GM10266 (cell line): ENCODE measurements at regions not wholly inside any gene's neighbourhood (a gene's known extent, or its start where the extent isn't known, plus 50 kb on each side); places are given as distances from the start of the nearest gene placed in this dataset.
A peak's percentile ranks its signal among the peaks of the same experiment; 100 is the strongest.
"Not testable (repeated sequence)": the region's sequence is repeated elsewhere in the genome, so short reads cannot be mapped to it uniquely, and the experiment has no call there.

Experiments used
- DNase-seq: peaks from one replicate; pipeline ENCODE4 v3.0.0; 2012; ENCODE audit errors: extremely low spot score
- TF ChIP-seq, protein P1 (sequence below): IDR thresholded peaks from 2 replicates; pipeline ENCODE4 v1.5.1; 2012; ENCODE audit warnings: mild to moderate bottlenecking, low read depth; ENCODE audit not compliant: control insufficient read depth, insufficient read depth; ENCODE audit errors: missing control alignments

DNA sequence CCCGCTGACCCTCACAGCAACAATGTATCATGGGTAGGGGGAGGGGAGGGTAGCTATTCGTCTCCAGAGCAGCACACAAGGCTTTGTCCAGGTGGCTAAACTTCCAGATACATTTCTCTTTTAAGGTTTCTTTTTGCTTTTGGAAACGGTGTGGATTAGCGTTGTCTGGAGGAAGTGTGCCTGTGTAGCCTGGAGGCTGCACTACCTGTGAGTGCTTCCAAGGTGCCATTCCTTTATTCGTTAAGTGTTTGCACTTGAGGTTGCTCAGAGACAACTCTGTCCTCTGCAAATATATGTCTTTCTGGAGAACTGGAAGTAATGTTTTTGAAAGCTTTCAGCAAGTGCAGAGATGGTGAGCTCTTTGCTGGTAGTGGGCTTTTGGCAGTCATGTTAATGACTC, 53.1 kb downstream of the HSFY1 start:
- not testable (repeated sequence) for DNase-seq

DNA sequence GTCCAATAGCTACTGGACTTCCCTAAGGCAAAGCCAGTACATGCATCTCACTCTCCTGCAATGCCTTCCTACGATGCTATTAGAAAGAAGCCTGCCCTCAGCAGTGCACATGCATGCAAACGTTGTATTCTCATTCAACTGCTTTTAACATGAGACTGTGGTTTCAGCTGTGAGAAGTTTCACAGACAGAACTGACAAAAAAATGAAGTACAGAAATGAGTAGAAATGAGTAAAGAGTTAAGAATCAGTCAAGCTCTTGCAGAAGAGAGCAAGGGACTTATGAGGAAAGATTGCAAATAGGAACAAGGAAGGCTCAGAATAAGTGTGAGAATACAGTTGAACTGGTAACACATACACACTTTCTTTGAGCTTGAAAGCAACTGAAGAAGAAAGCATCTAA, 54.8 kb downstream of the HSFY1 start:
- not testable (repeated sequence) for DNase-seq

DNA sequence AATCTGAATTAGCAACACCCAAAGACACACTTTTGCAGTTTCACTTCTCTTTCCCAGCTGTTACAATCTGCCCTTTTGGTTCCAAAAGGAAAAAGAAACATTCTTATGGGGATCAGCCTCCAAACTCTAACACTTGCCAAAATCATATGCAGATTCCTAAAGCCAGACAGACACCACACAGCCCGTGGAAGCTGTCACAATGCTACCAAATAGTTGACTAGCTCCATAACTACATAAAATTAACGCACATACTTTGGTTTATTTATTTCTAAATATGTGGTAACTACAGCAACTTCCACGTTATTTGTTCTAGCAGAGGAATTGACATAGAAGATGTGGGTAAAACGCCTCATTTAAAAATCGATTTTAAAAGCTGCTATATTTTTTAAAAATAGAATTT, 59.7 kb downstream of the HSFY1 start:
- not testable (repeated sequence) for DNase-seq

DNA sequence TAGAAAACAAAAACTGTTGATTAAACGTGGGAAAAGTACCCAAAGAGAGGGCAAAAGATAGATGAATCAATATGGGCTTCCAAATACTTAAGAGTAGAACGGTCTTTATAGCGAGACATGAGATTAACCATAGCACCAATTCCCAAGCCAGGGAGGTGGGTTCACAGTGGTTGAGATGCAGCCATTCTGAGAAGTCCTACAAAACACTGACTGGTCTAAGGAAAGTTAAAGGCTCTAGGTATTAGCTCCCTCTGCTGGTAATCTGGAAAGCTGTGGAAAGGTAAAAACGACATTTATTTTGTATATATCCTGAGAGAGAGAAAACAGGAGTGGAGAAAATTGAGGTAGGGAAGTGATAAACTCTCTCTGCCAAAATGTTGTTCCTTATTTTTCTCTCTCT, 61.7 kb downstream of the HSFY1 start:
- DNase-seq, result not testable (repeated sequence)

DNA sequence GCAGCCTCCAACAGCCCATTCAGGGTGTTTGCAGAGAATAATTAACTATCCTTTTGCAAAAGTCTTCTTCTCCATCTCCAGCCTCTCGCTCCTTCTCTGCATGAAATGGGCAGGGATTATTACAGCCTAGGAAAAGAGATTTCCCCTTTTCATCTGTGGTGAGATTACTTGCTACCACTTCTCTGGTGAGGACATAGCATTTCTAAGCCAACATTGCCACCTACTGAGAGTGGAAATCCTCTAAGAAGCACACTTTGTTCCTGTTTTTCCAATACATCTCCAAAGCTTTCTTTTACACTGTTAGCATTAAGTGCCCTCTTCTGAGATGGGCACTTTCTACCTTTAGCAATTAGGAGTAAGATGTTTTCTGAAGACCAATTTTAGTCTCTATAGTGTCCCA, 69.3 kb downstream of the HSFY1 start:
- not testable (repeated sequence) for DNase-seq

DNA sequence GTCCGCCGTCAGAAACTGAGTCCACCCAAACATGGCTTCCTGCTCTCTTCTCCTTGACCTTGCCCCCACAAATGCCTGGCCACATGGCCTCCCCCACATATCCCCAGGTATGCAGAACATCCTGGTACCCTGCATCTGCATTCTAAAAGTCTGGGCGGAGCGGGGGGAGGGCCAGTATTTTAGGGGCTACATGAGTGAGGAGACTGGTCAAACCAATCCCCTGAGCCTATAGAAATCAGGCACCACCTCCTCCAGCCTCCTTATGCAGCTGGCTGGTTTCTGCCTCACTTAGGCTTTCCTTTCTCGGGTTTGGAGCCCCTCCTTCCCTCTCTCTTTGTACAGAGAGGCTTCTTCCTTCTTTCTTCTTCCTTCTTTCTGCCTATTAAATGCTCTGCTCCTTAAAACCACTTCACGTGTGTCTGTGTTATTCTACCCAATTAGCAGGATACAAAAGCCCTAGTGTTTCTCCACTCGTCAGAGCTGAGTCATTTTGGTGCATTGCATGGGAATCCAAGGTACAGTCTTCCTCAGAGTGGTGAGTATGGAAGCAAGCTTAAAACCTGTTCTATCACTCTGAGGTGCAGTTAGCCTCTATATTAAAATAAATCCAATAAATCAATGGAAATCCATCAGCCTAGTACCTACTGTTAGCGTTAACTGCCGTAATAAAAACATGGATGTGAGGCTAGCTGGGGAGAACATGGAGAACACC, 83.4 kb downstream of the HSFY1 start:
- DNase-seq, result not testable (repeated sequence)

DNA sequence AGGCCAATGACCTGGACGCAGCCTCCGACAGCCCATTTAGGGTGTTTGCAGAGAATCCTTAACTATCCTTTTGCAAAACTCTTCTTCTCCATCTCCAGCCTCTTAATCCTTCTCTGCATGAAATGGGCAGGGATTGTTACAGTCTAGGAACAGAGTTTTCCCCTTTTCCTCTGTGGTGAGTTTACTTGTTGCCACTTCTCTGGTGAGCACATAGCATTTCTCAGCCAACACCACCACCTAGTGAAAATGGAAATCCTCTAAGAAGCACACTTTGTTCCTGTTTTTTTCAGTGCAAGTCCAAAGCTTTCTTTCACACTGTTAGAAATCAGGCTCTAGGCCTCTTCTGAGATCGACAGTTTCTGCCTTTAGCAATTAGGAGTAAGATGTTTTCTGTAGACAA, 84.1 kb downstream of the HSFY1 start:
- DNase-seq, result not testable (repeated sequence)

DNA sequence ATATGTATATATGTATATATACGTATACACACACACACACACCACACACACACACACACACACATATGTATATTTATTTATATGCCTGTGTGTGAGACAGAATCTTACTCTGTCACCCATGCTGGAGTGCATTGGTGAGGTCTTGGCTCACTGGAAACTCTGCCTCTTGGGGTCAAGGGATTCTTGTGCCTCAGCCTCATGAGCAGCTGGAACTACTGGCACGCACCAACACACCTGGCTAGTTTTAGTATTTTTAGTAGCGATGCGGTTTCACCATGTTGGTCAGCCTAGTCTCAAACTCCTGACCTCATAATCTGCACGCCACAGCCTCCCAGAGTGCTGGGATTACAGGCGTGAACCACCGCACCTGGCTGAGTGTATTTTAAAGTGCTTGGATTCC, 85.1 kb downstream of the HSFY1 start:
- DNase-seq, result not testable (repeated sequence)

DNA sequence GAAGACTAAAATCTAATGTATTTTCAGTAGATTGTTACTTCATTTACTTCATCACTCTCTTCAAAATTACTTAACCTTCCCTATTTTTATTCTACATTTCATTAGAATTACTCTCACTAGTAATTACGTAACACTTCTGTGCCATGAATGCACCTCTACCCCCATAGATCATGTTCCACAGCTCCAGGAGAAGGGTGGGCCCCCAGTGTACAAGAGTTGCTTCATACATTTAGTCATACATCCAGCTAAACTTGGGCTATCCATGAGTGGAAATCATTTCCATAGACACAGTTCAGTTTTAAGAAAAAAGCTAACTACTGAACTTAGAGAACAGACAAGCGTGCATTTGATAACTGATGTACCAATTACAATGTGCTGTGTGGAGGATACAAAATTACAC, 104.2 kb downstream of the HSFY1 start:
- TF ChIP-seq, protein P1, sequence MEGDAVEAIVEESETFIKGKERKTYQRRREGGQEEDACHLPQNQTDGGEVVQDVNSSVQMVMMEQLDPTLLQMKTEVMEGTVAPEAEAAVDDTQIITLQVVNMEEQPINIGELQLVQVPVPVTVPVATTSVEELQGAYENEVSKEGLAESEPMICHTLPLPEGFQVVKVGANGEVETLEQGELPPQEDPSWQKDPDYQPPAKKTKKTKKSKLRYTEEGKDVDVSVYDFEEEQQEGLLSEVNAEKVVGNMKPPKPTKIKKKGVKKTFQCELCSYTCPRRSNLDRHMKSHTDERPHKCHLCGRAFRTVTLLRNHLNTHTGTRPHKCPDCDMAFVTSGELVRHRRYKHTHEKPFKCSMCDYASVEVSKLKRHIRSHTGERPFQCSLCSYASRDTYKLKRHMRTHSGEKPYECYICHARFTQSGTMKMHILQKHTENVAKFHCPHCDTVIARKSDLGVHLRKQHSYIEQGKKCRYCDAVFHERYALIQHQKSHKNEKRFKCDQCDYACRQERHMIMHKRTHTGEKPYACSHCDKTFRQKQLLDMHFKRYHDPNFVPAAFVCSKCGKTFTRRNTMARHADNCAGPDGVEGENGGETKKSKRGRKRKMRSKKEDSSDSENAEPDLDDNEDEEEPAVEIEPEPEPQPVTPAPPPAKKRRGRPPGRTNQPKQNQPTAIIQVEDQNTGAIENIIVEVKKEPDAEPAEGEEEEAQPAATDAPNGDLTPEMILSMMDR, result no peak
- DNase-seq, result no peak

DNA sequence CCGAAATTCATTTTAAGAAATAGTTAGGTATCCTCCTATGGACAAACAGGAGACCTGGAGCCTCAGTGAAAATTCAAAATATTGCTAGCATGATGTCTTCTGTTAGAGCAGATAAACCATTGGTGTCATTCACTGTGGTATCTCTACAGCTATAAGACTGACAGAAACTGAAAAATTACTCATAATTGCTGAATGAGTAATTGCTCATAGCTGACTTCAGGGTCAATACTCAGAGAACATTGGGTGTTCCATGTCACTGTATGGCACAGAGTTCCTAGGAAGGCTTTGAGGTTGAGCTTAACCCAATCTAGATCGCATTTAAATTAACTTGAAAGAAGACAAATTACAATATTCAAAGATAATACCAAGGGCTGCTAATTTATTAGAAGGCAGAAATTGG, 109.0 kb downstream of the HSFY2 start:
- TF ChIP-seq, protein P1, result no peak

DNA sequence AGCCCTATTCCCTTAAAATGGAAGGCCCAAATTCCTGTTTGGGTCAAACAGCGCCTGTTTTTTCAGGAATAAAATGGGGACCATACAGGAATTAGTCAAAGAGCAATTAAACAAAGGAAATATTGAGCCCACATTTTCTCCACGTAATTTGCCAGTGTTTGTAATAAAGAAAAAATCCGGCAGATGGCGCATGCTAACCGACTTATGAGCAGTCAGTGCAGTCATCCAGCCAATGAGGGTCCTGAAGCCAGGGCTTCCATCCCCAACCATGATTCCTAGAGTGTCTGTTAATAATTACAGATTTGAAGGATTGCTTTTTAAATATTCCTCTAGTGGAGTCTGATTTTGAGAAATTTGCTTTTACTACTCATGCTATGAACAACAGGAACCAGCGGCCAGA, 103.7 kb downstream of the HSFY2 start:
- peak; percentile 5 for DNase-seq
- TF ChIP-seq, protein P1, result peak; percentile 45

More for the DNA sequence above, 109.0 kb downstream of the HSFY2 start:
- no peak for DNase-seq

DNA sequence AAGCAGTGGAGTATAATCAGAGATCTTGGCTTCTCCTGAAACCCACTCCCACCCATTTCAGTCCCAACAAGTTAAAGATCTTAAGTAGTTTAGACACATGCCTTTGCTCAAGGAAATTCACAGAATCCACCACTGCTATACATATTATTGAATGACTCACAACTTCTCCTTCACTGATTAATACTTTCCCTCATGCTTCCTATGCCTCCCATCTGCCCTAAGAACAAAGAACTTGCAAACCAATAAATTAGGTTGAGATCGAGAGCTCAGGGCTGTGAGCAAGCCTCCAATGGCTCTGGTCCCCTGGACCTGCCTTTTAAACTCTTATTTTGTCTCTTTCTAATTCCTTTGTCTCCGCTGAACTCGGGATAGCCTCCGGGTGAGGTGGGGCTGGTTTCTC, 101.6 kb downstream of the HSFY2 start:
- TF ChIP-seq, protein P1, result no peak
- DNase-seq, result no peak

DNA sequence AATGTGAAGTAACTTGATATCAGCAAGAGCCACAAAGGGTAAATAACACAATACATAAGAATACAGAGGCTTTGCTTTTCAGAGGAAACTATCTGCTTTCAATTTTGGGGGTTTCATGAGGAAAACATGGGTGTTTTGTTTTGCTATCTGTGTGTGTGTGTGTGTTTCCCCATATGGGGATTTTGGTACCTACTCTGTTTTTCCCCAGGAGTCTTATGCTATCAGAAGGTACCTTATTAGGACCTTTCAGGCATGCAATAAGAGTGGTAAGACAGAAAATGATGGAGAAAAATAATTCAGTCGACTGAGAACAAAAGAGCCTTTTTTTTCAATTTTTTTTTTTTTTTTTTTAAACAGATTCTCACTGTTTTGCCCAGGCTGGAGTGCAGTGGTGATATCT, 87.5 kb downstream of the HSFY2 start:
- not testable (repeated sequence) for DNase-seq

DNA sequence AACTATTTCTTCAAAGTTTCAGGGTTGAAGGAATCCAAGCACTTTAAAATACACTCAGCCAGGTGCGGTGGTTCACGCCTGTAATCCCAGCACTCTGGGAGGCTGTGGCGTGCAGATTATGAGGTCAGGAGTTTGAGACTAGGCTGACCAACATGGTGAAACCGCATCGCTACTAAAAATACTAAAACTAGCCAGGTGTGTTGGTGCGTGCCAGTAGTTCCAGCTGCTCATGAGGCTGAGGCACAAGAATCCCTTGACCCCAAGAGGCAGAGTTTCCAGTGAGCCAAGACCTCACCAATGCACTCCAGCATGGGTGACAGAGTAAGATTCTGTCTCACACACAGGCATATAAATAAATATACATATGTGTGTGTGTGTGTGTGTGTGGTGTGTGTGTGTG, 85.2 kb downstream of the HSFY2 start:
- DNase-seq, result not testable (repeated sequence)

DNA sequence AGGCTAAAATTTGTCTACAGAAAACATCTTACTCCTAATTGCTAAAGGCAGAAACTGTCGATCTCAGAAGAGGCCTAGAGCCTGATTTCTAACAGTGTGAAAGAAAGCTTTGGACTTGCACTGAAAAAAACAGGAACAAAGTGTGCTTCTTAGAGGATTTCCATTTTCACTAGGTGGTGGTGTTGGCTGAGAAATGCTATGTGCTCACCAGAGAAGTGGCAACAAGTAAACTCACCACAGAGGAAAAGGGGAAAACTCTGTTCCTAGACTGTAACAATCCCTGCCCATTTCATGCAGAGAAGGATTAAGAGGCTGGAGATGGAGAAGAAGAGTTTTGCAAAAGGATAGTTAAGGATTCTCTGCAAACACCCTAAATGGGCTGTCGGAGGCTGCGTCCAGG, 84.1 kb downstream of the HSFY2 start:
- DNase-seq, result not testable (repeated sequence)

DNA sequence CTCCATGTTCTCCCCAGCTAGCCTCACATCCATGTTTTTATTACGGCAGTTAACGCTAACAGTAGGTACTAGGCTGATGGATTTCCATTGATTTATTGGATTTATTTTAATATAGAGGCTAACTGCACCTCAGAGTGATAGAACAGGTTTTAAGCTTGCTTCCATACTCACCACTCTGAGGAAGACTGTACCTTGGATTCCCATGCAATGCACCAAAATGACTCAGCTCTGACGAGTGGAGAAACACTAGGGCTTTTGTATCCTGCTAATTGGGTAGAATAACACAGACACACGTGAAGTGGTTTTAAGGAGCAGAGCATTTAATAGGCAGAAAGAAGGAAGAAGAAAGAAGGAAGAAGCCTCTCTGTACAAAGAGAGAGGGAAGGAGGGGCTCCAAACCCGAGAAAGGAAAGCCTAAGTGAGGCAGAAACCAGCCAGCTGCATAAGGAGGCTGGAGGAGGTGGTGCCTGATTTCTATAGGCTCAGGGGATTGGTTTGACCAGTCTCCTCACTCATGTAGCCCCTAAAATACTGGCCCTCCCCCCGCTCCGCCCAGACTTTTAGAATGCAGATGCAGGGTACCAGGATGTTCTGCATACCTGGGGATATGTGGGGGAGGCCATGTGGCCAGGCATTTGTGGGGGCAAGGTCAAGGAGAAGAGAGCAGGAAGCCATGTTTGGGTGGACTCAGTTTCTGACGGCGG, 83.5 kb downstream of the HSFY2 start:
- not testable (repeated sequence) for DNase-seq
